Left lung (tissue), 4 donors: ENCODE measurements at regions not wholly inside any gene's neighbourhood (a gene's known extent, or its start where the extent isn't known, plus 50 kb on each side); places are given as distances from the start of the nearest gene placed in this dataset.

ENCODE experiments used
- ATAC-seq: fragments of 200-7000 bp; cut with Tn5 transposase; one replicate; pipeline ENCODE4 v1.9.1; 2020; ENCODE audit warnings: moderate library complexity
- DNase-seq, 4 donors: peaks; one replicate each; pipeline ENCODE4 v3.0.0-alpha.2; 2013 to 2020
- H3K27ac ChIP-seq, 2 donors: fragments of 200-600 bp; sonication (generic) in 1 of 2; one replicate each; pipeline versions ENCODE4 v1.5.0 to v1.8.0; 2020 to 2021
- H3K27me3 ChIP-seq, 2 donors: fragments of 200-600 bp; sonication (generic) in 1 of 2; one replicate each; pipeline versions ENCODE4 v1.5.0 to v1.8.0; 2020 to 2021
- H3K36me3 ChIP-seq, 2 donors: fragments of 200-600 bp; sonication (generic) in 1 of 2; one replicate each; pipeline versions ENCODE4 v1.5.0 to v1.8.0; 2020 to 2021
- H3K4me1 ChIP-seq, 2 donors: fragments of 200-600 bp; one replicate each; pipeline ENCODE4 v1.8.0; 2021
- H3K4me3 ChIP-seq, 2 donors: fragments of 200-600 bp; sonication (generic) in 1 of 2; one replicate each; pipeline versions ENCODE4 v1.5.0 to v1.8.0; 2020 to 2021; ENCODE audit warnings: mild to moderate bottlenecking in 1 of 2
- H3K9me3 ChIP-seq, 2 donors: fragments of 200-600 bp; sonication (generic) in 1 of 2; one replicate each; pipeline versions ENCODE4 v1.5.0 to v1.8.0; 2020 to 2021
- CTCF ChIP-seq, 2 donors: fragments of 200-600 bp; sonication (generic) in 1 of 2; IDR thresholded peaks; one replicate each; pipeline versions ENCODE4 v1.5.0 to v1.8.0; 2021; ENCODE audit warnings: antibody characterized with exemption in 2 of 2
- intact Hi-C, 2 donors: fragments of 100-400 bp; cut with DNase I; formaldehyde crosslinking; loops; one replicate each; pipeline versions ENCODE4 v1.11.2 to v1.14.2; 2022
- donor health status: DM: no; HTN: yes; CAD: no.
- donor health status: DM: no; HTN: no; CAD: no.

DNA sequence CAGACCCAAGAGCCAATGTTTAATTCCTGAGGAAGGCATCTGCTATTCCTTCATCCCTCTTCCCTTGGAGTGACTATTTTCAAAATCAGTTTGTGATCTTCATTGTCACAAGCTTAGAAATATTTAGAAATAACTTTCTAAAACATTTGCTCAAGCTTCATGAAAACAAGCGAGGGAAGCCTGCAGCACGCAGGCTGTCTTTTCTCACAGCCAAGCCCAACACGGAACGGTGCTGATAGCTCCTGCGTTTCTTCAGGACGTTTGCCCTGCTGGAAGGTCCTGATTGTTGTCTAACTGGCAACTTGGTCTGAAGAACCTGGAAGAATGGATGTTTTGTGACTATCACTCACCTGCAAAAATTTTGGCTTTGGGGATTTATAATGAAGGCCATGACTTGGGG, 152.5 kb downstream of the FGF9 start:
- H3K4me1 ChIP-seq = no peaks in the 10 kb centered on the region
- H3K4me3 ChIP-seq = no peak overlapping the region
- no peaks in the 10 kb centered on the region for H3K36me3 ChIP-seq
- no peak overlapping the region for H3K27ac ChIP-seq
- H3K9me3 ChIP-seq = no peaks in the 10 kb centered on the region
- DNase-seq (no peak), ATAC-seq (no peak)
- no peaks in the 10 kb centered on the region for H3K27me3 ChIP-seq
- intact Hi-C loops = no loop called here
- no peak for TF ChIP-seq CTCF (IDR thresholded peaks at IDR 0.05)

GRCh38 chr13:21823949-21824348, 153.1 kb downstream of the FGF9 start:
- Histone ChIP-seq H3K36me3 (no peaks in the 10 kb centered on the region), H3K4me1 (no peaks in the 10 kb centered on the region), H3K27ac (no peak overlapping the region), H3K27me3 (no peaks in the 10 kb centered on the region), H3K9me3 (no peaks in the 10 kb centered on the region), H3K4me3 (no peak overlapping the region)
- no peak for ATAC-seq
- no peak for TF ChIP-seq CTCF (IDR thresholded peaks at IDR 0.05)
- no peak for DNase-seq
- intact Hi-C loops = no loop called here

GRCh38 chr13:21825186-21825585, 154.3 kb downstream of the FGF9 start:
- Histone ChIP-seq H3K9me3 (no peaks in the 10 kb centered on the region), H3K4me1 (no peaks in the 10 kb centered on the region), H3K27me3 (no peaks in the 10 kb centered on the region), H3K4me3 (no peak overlapping the region), H3K36me3 (no peaks in the 10 kb centered on the region), H3K27ac (no peak overlapping the region)
- TF ChIP-seq CTCF (IDR thresholded peaks at IDR 0.05) = no peak
- peak in 2 of 4 donors; percentile 27 to 66 for DNase-seq
- ATAC-seq = peak; percentile 77
- intact Hi-C loops = no loop called here

- no peak overlapping the region for H3K27ac ChIP-seq
- no peaks in the 10 kb centered on the region for H3K4me1 ChIP-seq
- DNase-seq = no peak
- intact Hi-C loops = no loop called here
- no peaks in the 10 kb centered on the region for H3K36me3 ChIP-seq
- ATAC-seq = no peak
- H3K4me3 ChIP-seq = no peak overlapping the region
- no peaks in the 10 kb centered on the region for H3K27me3 ChIP-seq
- no peaks in the 10 kb centered on the region for H3K9me3 ChIP-seq
- TF ChIP-seq CTCF (IDR thresholded peaks at IDR 0.05) = no peak
Observed at GRCh38 chr13:21825801-21826200, 154.9 kb downstream of the FGF9 start.

- H3K27ac ChIP-seq = no peak overlapping the region
- no peaks in the 10 kb centered on the region for H3K27me3 ChIP-seq
- ATAC-seq = no peak
- H3K4me3 ChIP-seq = no peak overlapping the region
- H3K4me1 ChIP-seq = no peaks in the 10 kb centered on the region
- DNase-seq = no peak
- TF ChIP-seq CTCF (IDR thresholded peaks at IDR 0.05) = no peak
- no peaks in the 10 kb centered on the region for H3K36me3 ChIP-seq
- intact Hi-C loops = no loop called here
- H3K9me3 ChIP-seq = no peaks in the 10 kb centered on the region
Observed at GRCh38 chr13:21826214-21827015, 155.5 kb downstream of the FGF9 start.
